Peyer's patch (tissue), 4 donors: ENCODE measurements at regions not wholly inside any gene's neighbourhood (a gene's known extent, or its start where the extent isn't known, plus 50 kb on each side); places are given as distances from the start of the nearest gene placed in this dataset.

Experiments used
- CTCF ChIP-seq, 6 experiments: fragments of 450-650 bp in 4 of 6; fragments of 200-600 bp in 2 of 6; sonication (generic) in 1 of 6; IDR thresholded peaks; one replicate each; pipeline ENCODE4 v1.5.1; 2017 to 2019; ENCODE audit warnings: antibody characterized with exemption in 6 of 6, mild to moderate bottlenecking in 3 of 6, moderate library complexity in 1 of 6
- POLR2A ChIP-seq, 2 donors: fragments of 450-650 bp; IDR thresholded peaks; one replicate each; pipeline ENCODE4 v1.5.1; 2017; ENCODE audit warnings: antibody characterized with exemption in 2 of 2, mild to moderate bottlenecking in 2 of 2, moderate library complexity in 2 of 2

GRCh38 chr9:29439961-29440360 lies 1866.7 kb upstream of the C9orf72 start:
- TF ChIP-seq CTCF (IDR thresholded peaks at IDR 0.05): no peak
- TF ChIP-seq POLR2A (IDR thresholded peaks at IDR 0.05): no peak
